ENCODE measurements at regions not wholly inside any gene's neighbourhood (a gene's known extent, or its start where the extent isn't known, plus 50 kb on each side); places are given as distances from the start of the nearest gene placed in this dataset.

DNA sequence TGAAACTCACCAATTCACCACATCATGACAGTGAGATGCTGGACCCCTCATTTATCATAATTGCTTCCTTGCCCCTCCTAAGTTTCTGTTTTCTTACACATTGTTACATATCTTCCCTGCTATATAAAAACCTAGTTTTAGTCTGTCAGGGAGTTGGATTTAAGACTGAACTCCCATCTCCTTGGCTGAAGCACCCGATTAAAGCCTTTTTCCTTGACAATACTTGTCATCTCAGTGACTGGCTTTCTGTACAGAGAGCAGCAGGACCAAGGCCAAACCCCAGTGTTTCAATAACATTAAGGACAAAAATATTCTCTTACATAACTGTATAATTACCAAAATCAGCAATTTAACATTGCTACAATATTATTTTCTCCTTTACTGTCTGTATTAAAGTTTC is 928.4 kb downstream of the TMTC2 start:
- TF ChIP-seq EZH2 (IDR thresholded peaks at IDR 0.05; ENCODE audit: low read length) (no peak), CTCF (optimal IDR thresholded peaks at IDR 0.05 in 1 of 3, IDR thresholded peaks at IDR 0.05 in 1 of 3, conservative IDR thresholded peaks at IDR 0.05 in 1 of 3; ENCODE audit: extremely low read depth in 1 of 3, insufficient read depth in 2 of 3, low read length in 3 of 3) (no peak)

Measured in keratinocyte (primary cell).